KG1 (cell line): ENCODE measurements at regions not wholly inside any gene's neighbourhood (a gene's known extent, or its start where the extent isn't known, plus 50 kb on each side); places are given as distances from the start of the nearest gene placed in this dataset.

Source experiments
- DNase-seq: peaks from one replicate; lab custom pipeline; 2025; lab: John Stamatoyannopoulos, UW

DNA sequence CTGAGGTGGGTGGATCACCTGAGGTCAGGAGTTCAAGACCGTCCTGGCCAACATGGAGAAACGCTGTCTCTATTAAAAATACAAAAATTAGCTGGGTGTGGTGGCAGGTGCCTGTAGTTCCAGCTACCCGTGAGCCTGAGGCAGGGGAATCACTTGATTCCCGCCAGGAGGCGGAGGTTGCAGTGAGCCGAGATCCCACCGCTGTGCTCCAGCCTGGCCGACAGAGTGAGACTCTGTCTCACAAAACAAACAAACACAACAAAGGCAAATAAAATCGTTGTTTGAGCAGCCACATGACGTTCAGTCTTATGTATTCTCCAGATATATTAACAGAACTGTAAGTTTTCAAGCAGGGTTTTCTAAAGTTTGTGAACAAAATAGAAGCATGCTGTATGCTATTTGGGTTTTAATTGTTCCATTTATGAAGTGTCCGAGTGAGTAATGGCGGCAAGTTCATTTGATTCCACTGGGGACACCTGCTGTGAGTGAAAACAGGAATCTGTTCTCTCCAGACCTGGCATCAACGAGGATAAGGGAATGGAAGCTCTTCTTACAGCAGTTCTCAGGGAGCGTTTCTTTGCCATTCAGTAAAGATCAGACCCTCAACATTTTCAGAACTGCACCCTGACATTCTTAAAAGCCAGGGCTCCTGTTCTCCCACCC lies 122.5 kb upstream of the PITRM1 start:
- DNase-seq = no peak

DNA sequence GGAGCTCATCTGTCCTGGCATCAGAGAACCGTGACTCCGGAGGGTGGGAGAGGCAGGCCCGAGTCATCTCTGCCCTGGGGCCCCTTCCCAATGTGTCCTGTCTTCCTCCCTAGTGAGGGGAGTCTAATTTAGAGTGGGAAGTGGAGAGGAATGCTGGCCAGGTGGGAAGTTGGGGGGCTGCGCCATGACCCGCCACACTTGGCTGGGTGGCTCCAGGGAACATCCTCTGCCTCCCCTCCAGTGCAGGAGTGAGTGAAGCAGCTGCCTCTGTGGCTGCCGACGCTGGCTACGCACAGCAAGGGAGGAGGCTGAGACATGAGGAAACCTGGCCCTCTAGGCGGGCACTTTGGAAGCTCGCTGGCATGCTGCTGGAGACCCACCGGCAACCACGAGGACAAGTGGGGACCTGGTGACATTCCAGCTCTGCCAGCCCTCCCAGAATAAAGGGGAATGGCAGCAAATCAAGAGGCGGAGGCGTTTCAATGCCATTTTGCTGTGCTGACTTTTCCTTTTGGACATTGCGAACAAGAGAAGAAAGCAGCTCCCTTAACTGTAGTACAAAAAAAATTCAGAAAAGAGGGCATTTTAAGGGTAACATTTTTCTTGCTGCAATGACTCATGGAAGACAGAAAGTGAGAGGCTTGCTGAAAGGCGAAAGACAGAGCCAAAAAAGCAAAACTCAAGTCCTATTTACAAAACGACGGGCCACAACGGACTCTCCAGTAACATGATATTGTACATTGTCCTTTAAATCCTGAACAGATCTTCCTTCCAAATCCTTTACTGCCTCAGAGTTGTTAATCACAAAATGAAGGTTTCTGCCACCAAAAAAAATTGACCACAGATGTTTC lies 121.2 kb upstream of the PITRM1 start:
- no peak for DNase-seq

DNA sequence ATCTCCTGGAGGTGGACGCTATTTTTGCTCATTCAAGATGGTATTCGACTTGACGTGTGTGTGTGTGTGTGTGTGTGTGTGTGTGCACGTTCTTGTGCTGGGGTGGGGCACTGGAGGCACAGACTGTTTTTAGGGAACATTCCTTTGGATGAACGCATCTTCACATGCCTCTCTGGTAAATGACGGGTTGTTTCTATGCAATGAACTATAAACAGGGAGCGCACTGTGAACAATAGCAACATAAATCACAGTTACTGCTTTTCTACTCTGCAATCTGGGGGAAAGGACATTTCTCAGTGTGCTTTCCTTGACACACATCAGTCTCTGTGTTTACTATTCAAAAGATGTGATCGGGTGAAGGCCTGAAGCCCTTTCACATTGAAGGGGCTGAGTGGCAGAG lies 120.1 kb upstream of the PITRM1 start:
- no peak for DNase-seq

DNA sequence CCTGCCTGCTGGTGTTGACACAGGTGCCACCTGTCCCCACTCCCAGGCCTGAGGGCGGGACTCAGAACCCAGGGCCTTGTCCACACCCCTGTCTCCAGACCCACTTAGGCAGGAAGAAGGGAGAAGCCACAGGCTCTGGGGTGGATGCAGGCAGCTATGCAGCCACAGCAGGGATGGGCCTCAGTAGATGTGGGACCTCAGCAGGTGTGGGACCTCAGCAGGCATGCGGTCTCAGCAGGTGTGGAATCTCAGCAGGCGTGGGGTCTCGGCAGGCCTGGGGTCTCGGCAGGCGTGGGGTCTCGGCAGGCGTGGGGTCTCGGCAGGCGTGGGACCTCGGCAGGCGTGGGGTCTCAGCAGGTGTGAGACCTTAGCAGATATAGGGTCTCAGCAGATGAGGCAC lies 118.0 kb upstream of the PITRM1 start:
- no peak for DNase-seq

DNA sequence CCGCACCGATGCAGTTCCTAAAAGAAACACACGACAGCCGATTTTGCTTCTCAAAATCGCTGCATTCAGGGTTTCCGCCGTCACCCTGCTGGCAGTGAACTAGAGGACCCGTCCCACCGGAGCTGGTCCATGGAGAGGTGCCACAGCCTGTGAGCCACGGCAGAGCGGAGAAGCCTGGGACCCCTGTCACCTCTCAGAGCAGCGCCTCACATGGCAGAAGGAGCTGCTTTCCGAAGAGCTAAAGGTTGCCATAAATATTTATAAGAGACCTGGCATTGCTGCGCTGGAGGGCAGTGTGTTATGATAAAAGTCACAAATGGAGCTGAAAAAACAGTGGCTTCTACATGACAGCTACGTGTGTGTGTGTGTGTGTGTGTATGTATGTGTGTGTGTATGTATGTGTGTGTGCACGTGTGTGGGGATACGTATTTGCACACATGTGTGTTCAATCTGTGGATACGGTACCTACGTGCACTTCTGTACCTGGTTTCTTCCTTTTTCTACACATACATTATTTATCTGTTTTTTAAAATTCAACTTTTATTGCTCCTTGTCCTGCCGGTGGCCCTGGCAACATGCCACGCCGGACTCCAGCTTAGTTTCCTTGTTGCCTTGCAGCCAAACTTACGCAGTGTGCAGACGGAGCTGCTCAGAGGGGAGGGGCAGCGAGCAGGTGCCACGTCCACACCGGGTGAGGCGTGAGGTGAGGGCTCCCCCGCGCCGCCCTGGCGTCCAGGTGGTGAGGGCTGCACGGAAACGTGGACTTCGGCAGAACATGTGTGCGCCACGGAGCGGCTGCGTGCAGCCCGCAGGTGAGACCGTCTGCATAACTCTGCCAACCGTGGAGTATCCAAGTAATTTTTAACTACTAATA lies 115.2 kb upstream of the PITRM1 start:
- no peak for DNase-seq

DNA sequence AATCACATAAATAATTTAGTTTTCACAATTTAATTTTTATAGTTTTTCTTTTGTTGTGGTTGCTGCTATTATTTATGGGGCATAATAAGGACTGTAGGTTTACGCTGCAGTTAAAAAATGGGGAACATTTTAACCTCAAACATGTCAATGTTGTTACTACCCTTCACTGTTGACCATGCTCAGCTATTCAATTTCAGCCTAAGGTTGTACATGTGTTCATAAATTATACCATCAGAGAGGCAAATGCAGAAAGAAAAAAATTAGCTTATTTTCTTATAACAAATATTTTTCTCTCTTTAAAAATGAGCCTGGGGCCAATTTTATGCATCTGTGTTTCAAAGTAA lies 110.1 kb upstream of the PITRM1 start:
- DNase-seq = no peak

DNA sequence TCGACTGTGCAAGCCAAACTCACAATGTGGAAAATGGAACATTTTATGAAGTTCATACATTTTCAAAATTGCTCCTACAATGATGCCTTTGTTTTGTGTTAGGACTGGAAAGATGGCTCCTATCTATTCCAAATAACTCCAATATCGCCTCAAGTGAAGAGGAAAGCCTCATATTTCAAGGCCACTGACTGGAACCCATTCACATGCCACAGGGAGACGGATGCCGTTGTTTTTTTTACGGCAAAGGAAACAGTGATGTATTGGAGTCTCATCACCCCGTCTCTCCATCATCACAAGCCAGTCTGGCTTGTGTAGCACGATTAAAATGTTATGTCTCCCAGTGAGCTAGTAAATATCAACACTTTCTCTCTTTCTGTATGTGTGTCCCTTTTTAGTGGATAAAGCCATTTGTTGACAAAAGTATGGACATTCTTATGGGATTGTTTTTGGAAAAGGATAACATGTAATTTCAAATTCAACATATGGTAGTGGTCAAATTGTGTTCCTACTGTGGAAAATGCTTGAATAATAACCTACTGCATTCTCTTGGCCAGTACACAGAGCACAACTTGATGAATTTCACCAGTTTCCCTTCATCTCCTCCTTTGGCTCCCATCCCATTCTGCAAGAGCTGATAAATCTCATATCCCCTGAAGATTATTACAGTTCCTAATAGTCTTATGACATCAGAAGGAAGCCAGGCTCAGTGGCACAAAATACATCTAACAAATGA lies 109.5 kb upstream of the PITRM1 start:
- no peak for DNase-seq

DNA sequence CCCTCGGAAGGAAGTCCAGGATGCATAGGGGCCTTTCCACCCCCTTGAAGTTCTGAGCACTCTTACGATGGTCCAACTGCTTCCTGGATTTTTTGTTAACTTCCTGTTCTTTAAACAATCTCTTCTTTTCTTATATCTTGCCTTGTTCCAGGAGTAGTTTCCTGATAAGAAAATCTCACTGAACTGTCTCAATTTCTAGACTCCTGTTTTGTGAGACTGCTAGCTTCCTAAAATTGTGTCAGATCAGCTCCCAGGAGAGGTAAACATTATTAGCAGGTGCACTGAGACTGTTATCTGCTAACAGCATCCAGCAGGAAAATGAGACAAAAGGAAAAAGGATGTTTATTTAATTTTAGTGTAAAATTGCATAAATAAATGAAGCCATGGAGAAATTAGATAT lies 106.2 kb upstream of the PITRM1 start:
- no peak for DNase-seq

DNA sequence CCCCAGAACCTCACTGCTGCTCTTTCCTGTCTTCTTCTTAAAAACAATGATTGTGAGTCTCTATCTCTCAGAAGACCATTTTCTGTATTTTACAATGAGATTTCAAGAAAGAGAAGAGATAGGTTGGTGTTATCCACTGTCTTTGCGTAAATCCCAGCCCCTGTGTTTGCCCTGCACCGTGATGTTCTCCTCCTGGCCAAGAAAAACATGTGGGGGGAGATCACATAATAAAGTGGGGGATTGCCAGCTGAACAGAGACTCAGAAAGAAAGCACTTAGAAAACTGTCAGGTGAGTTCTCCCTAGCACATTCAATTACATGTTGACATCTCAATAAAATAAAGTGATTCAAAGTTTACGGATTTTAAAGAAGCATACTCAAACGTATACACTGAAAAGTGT lies 105.0 kb upstream of the PITRM1 start:
- DNase-seq = no peak

DNA sequence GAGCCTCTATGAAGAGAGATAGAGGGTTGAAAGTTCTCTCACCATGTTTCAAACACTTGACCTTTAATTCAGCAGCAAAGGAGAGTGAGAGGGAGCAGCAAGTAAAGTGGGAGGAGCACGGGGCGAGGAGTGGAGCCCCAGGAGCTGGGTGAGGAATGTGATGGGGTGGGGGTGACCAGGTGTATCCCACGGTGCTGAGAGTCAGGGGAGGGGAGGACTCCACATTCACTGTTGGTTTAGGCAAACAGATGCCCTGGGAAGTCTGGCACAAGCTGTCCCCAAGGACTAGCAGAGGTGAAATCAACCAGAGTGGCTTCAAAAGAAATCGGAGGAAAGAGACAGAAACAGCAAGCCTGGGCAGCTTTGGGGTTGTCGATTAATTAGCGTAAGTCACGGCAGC lies 101.8 kb upstream of the PITRM1 start:
- no peak for DNase-seq

DNA sequence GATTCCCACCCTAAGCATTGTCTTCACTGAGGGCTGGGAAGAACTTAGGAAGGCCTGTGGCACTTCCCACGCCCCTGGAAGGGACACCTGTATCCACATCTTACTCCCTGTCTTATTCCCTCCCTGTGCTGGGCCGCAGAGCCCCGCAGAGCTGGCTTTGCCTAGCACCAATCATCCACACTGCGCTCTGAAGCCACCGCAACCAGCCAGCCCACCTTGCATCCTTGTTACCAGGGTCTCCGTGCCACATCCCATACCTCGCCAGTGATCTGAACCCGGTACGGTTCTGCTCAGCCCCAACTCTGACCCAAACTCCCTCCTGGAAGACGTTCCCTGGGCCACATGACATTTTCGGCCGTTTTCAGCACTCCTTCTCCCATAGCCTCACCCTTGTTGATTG lies 101.4 kb upstream of the PITRM1 start:
- no peak for DNase-seq

DNA sequence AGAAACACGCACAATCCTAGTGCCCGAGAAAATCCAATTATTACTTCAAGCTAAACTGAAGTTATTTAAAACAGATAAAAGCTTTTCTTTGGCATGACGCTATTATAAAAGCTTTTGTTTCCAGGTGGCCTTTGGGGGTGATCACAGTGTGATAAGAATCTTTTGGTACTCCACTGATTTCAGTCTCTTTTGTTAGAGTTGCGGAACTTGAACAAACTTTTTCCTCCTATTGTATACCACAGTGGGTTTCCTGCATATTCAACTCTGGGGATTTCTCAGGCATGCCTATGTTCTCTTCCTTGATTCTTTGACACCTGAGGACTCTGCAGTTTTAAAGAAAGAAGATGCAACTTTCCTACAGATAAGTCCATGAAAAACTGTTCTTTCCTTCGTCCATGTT lies 99.7 kb upstream of the PITRM1 start:
- no peak for DNase-seq

DNA sequence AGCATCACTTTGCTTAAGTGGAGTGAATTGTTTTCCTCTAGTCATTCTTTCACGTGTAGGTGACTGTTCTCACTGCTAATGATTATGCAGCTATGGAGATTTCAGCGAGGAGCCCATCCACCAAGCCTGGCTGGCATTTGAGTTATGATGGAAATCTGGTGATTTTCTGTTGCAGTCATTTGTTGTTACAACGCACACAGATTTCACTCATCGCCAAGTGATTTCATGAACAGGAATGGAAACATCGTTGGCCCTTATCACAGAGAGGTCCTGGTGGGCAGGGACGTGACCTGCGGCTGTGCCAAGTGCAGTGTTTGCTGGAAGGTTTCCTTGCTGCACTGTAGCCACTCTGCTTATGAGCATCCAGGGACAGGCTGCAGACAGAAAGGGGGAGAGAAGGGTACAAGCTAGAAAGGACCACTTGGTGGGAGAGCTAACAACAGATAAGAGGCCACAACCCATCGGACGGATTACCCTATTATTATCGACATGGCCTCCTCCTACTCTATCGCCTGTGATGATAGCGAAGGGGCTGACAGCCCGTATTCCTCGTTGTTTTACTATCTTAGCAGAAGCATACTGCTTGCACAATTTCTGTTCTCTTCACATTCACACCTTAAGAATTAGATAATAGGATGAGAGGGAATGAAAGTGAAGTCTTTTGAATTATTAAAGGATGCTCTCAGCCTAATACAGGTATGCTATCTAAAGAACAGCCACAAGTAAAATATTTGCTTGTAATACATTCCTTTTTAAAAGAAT lies 99.0 kb upstream of the PITRM1 start:
- DNase-seq = no peak

DNA sequence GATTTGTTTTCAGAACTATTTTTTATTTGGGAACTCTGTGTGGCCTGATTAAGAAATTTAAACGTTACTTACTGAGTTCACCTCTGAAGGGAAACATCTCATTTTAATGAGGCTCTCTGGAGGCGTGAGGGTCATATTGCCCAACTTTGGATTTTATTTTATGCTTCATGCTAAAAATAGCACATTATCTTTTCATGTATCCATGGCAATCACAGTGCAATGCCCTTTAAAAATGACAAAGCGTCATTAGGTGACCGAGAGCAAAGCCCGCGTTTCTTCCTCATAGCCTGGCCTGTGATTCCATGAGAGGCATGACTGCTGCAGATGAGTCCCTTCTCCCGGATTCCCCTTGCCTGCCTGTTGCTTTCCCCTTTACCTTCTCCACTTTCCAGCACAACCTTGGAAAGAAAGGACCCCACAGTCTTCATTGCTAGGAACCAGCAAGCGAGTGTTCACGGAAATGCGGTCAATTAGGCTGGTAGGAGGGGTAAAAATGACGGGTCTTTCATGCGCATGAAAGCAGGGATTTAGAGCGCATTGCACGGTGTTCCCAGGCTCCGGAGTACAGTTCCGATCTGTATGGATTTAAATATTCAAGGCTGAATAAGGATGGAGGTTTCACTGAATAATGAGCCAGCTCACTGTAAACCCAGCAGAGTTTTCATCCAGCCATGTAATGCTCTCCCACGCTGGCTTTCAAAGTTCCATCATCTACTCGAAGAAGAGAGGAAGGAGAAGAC lies 98.2 kb upstream of the PITRM1 start:
- DNase-seq = no peak

DNA sequence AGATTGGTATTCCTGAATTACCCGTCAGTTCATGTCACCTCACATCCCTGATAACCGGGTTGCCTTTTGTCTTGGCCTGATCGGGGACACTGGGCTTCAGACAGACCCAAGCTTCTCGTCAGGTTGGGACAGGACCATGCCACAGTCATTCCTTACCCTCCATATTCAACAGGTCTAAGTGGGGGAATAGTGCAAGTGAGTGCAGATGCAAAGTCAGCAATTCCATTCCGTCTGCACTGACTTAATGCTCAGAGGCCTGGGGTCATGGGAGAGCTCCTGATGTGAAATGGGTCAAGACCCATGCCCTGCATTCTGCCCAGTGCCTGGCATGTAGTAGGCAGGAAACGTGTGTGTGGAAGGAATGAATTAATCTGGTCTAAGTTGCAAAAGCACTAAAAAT lies 95.4 kb upstream of the PITRM1 start:
- no peak for DNase-seq

DNA sequence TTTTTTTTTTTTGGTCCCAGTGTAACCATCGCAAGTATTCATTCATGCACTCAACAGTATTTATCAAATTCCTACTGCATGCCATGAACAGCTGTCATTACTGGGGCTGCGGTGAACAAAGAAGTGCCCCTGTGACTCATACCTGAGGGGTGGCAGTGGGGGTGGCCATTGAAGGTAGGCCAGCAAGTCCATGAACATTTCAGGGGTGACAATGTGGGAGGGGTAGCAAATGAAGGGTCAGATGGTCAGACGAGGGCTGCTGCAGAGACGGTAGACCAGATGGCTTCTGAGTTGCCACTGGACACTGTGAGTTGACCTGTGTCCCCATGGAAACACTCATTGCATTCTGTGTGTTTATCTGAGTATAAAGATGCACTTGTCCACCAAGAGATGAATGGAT lies 92.5 kb upstream of the PITRM1 start:
- DNase-seq = no peak

DNA sequence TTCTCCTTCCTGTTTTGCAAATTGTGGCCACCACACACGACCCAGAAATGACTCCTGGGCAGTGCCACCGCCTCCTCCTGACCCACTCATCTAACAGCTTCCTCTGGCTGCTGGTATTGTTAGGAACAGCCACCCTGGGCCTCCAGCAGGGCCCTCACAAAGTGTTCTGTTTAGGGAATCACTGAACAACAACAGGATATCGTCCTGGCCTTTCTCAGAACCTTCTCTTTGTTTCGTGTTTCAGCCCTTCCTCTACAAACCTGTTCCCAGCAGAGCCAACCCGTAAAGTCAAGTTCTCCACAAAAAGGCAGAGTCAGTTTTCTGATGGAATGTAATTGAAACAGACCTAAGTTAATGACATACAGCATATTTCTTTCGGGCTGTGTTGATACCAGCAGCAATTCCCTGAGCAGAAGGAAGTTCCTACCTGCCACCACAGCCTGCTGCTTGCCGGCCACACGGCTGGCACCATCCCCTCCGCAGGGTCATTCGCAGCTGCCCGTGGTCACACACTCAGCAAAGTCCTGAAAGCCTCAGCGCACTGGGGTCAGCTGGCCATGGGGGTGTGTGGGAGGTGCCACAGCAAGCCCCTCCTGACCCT lies 91.7 kb upstream of the PITRM1 start:
- no peak for DNase-seq

DNA sequence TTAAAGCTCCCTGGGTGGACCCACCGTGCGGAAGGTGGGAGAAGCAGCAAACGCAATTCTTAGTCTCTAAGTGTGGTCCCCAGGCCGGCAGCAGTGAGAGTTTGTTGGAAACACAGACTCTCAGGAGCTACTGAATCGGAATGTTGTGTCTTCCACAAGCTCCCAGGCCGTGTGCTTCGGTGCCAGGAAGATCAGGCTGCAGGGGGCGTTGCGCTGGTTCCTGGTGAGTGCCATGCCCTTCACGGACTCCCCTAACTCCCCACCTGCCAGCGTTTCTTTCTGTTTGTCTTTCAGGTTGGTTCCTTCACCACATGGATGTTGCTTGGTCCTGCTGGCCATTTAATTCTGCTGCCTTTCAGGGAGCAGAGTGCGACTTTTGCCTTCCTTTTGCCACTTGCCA lies 91.2 kb upstream of the PITRM1 start:
- DNase-seq = no peak

DNA sequence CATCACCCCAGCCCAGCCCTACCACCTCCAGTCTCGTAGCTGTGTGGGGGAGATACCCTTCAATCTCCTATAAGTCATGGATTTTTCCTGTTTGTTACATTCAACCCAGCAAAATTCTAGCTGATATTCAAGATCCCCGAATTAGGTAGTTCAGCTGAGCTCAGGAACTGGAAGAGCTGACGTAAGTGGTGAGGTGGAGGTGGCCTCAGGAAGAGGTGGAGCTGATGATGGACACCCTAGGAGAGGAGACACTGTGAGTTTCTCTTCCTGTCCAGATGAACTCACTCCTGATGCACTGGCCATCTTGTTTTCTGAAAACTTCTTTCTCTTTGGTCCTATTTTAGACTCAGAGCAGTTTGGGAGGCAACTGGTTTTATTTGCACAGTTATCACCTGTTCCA lies 90.5 kb upstream of the PITRM1 start:
- no peak for DNase-seq

DNA sequence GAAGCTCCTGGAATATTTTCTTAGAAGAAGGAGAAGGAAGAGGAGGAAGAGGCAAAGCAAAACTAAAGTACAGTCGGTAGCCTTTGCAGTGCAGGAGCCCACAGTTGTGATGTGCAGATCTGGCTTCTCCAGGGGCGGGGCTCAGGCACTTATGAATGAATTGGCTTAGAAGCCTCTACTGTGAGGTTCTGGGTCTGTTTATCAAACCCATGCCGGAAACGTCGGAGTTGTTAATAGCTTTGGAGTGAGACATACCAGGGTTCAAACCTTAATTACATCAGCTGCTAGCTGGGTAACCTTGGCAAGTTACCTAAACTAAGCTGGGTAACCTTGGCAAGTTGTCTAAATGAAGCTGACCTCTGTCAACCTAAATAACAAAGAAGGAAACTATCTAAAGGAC lies 89.3 kb upstream of the PITRM1 start:
- no peak for DNase-seq
